B cell (primary cell): ENCODE measurements at regions not wholly inside any gene's neighbourhood (a gene's known extent, or its start where the extent isn't known, plus 50 kb on each side); places are given as distances from the start of the nearest gene placed in this dataset.

ENCODE experiments used
- ATAC-seq: fragments of 200-7000 bp; cut with Tn5 transposase; one replicate; pipeline ENCODE4 v1.10.0; 2021; ENCODE audit warnings: low read depth, mild to moderate bottlenecking, moderate number of reproducible peaks, moderate library complexity
- CTCF ChIA-PET: fragments of 350-600 bp; sonication (Branson Sonifier 250); formaldehyde crosslinking; loops from one replicate; lab custom pipeline; 2021; ENCODE audit warnings: antibody characterized with exemption, inconsistent platforms; lab: Charles Lee
- POLR2A ChIA-PET: fragments of 350-600 bp; sonication (Branson Sonifier 250); formaldehyde crosslinking; loops from one replicate; lab custom pipeline; 2021; ENCODE audit warnings: antibody characterized with exemption; lab: Charles Lee
- DNase-seq: peaks from one replicate; pipeline ENCODE4 v3.0.0; 2013
- H2AFZ ChIP-seq: 2 replicates; pipeline ENCODE4 v1.6.1; 2012; ENCODE audit warnings: mild to moderate bottlenecking, low read depth, low read length; ENCODE audit not compliant: insufficient read depth, poor library complexity, severe bottlenecking
- H3K27ac ChIP-seq, 2 donors: 1 replicate in 1 of 2; 2 replicates in 1 of 2; pipeline ENCODE4 v1.5.1; 2012 to 2013; ENCODE audit warnings: low read length in 2 of 2, mild to moderate bottlenecking in 2 of 2, moderate library complexity in 1 of 2
- H3K27me3 ChIP-seq, 4 experiments: fragments of 200-600 bp in 1 of 4; sonication (generic) in 1 of 4; replicated peaks in 1 of 4; 1 replicate in 2 of 4; 2 replicates in 2 of 4; pipeline versions ENCODE4 v1.6.1 to v1.7.0; 2013 to 2016; ENCODE audit warnings: low read length in 3 of 4, mild to moderate bottlenecking in 2 of 4, mixed read lengths in 1 of 4, moderate library complexity in 1 of 4; ENCODE audit not compliant: insufficient read depth in 4 of 4, control insufficient read depth in 3 of 4; ENCODE audit errors: control extremely low read depth in 1 of 4
- H3K36me3 ChIP-seq, 2 experiments: replicated peaks in 1 of 2; 1 replicate in 1 of 2; 2 replicates in 1 of 2; pipeline versions ENCODE4 v1.6.1 to v1.7.1; 2013; ENCODE audit warnings: low read length in 1 of 2; ENCODE audit not compliant: insufficient read depth in 2 of 2, control insufficient read depth in 1 of 2; ENCODE audit errors: control extremely low read depth in 1 of 2, extremely low read depth in 1 of 2
- H3K4me1 ChIP-seq, 2 donors: fragments of 200-600 bp in 1 of 2; sonication (generic) in 1 of 2; 1 replicate in 1 of 2; 2 replicates in 1 of 2; pipeline versions ENCODE4 v1.5.1 to v1.6.1; 2013 to 2017; ENCODE audit warnings: low read length in 2 of 2; ENCODE audit not compliant: control insufficient read depth in 2 of 2, insufficient read depth in 2 of 2
- H3K4me2 ChIP-seq: replicated peaks from 2 replicates; pipeline ENCODE3; 2012; ENCODE audit warnings: mild to moderate bottlenecking, low read depth, low read length; ENCODE audit not compliant: poor library complexity, severe bottlenecking
- H3K4me3 ChIP-seq, 5 experiments: fragments of 200-600 bp in 1 of 5; sonication (generic) in 1 of 5; 1 replicate in 3 of 5; 2 replicates in 2 of 5; pipeline versions ENCODE4 v1.5.1 to v1.7.0; 2011 to 2016; ENCODE audit warnings: low read length in 4 of 5, mild to moderate bottlenecking in 4 of 5, low read depth in 2 of 5, control low read depth in 1 of 5, moderate library complexity in 1 of 5; ENCODE audit not compliant: insufficient read depth in 1 of 5; ENCODE audit errors: control extremely low read depth in 1 of 5, extremely low read depth in 1 of 5
- H3K79me2 ChIP-seq: fragments of 200-600 bp; sonication (generic); one replicate; pipeline ENCODE4 v1.6.0; 2016; ENCODE audit warnings: low read length; ENCODE audit not compliant: control insufficient read depth, insufficient read depth
- H3K9ac ChIP-seq: fragments of 200-600 bp; sonication (generic); 2 replicates; pipeline ENCODE4 v1.6.1; 2017; ENCODE audit warnings: mild to moderate bottlenecking, low read length, moderate library complexity
- H3K9me3 ChIP-seq, 3 donors: one replicate each; pipeline versions ENCODE4 v1.6.1 to v1.7.1; 2013; ENCODE audit warnings: low read length in 2 of 3; ENCODE audit not compliant: control insufficient read depth in 2 of 3, insufficient read depth in 1 of 3; ENCODE audit errors: control extremely low read depth in 1 of 3
- H4K20me1 ChIP-seq: 2 replicates; pipeline ENCODE4 v1.6.0; 2012; ENCODE audit warnings: mild to moderate bottlenecking, low read length; ENCODE audit not compliant: insufficient read depth, control insufficient read depth, poor library complexity, severe bottlenecking
- H3K27ac Mint-ChIP-seq: one replicate; pipeline ENCODE4 v1.8.0; 2021; ENCODE audit warnings: mixed read lengths
- H3K27me3 Mint-ChIP-seq: one replicate; pipeline ENCODE4 v1.8.0; 2021; ENCODE audit warnings: mixed read lengths
- H3K4me1 Mint-ChIP-seq: one replicate; pipeline ENCODE4 v1.8.0; 2021; ENCODE audit warnings: mixed read lengths
- H3K4me3 Mint-ChIP-seq: one replicate; pipeline ENCODE4 v1.8.0; 2021; ENCODE audit warnings: mixed read lengths
- H3K9me3 Mint-ChIP-seq: one replicate; pipeline ENCODE4 v1.8.0; 2022; ENCODE audit warnings: mixed read lengths; ENCODE audit not compliant: insufficient read depth
- EZH2 ChIP-seq: IDR thresholded peaks from 2 replicates; pipeline ENCODE4 v1.6.1; 2012; ENCODE audit warnings: borderline replicate concordance, low read depth, mild to moderate bottlenecking, moderate library complexity, low read length; ENCODE audit not compliant: insufficient read depth, poor library complexity, severe bottlenecking
- WGBS: methylation state at CpG from one replicate; pipeline ENCODE4 v1.1.5; 2013; ENCODE audit warnings: missing lambda C conversion rate; ENCODE audit not compliant: insufficient coverage; 5-methylcytosine and 5-hydroxymethylcytosine counted together
- intact Hi-C: fragments of 100-400 bp; cut with micrococcal nuclease; formaldehyde crosslinking; loops from one replicate; pipeline ENCODE4 v1.10.0; 2022
- TF ChIP-seq, protein P1 (sequence below): fragments of 200-600 bp; IDR thresholded peaks from one replicate; pipeline ENCODE4 v1.8.0; 2022; ENCODE audit warnings: antibody characterized with exemption, mild to moderate bottlenecking

DNA sequence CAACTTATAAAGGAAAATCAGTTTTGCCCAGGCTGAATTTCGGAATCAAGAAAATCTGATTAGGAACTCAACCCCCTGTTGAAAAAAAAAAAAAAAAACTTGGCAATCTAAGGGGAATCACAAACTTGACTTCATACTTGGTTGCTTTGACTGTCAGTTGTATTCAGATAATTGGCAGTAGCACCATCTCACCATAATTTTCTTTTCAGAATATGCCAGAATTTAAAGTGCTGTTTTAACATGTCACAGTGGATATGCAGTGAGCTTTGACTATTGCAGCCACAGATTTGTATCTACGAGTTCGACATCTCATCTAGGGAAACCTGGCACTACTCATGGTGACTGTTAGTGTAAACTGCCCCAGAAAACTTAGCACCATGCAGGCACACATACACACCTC, 761.4 kb upstream of the KLHL29 start:
- POLR2A ChIA-PET = no interaction called here
- Mint-ChIP-seq H3K27me3 (no peaks in the 10 kb centered on the region), H3K4me1 (no peaks in the 10 kb centered on the region), H3K9me3 (no peaks in the 10 kb centered on the region), H3K4me3 (no peak overlapping the region), H3K27ac (no peak overlapping the region)
- no peak overlapping the region for H3K4me3 ChIP-seq
- no peaks in the 10 kb centered on the region for H3K79me2 ChIP-seq
- H3K36me3 ChIP-seq = no peaks in the 10 kb centered on the region
- H3K27me3 ChIP-seq = no peaks in the 10 kb centered on the region
- 100% methylated on average over 2 of the region's 3 CpGs for WGBS
- intact Hi-C loops = no loop called here
- no peak overlapping the region for H2AFZ ChIP-seq
- CTCF ChIA-PET = no interaction called here
- ATAC-seq (no peak), DNase-seq (no peak)
- H3K4me2 ChIP-seq = no peak overlapping the region
- TF ChIP-seq, protein P1, sequence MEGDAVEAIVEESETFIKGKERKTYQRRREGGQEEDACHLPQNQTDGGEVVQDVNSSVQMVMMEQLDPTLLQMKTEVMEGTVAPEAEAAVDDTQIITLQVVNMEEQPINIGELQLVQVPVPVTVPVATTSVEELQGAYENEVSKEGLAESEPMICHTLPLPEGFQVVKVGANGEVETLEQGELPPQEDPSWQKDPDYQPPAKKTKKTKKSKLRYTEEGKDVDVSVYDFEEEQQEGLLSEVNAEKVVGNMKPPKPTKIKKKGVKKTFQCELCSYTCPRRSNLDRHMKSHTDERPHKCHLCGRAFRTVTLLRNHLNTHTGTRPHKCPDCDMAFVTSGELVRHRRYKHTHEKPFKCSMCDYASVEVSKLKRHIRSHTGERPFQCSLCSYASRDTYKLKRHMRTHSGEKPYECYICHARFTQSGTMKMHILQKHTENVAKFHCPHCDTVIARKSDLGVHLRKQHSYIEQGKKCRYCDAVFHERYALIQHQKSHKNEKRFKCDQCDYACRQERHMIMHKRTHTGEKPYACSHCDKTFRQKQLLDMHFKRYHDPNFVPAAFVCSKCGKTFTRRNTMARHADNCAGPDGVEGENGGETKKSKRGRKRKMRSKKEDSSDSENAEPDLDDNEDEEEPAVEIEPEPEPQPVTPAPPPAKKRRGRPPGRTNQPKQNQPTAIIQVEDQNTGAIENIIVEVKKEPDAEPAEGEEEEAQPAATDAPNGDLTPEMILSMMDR = no peak
- no peak for TF ChIP-seq EZH2
- no peaks in the 10 kb centered on the region for H3K9me3 ChIP-seq
- no peaks in the 10 kb centered on the region for H4K20me1 ChIP-seq
- no peak overlapping the region for H3K9ac ChIP-seq
- no peak overlapping the region for H3K27ac ChIP-seq
- no peaks in the 10 kb centered on the region for H3K4me1 ChIP-seq

DNA sequence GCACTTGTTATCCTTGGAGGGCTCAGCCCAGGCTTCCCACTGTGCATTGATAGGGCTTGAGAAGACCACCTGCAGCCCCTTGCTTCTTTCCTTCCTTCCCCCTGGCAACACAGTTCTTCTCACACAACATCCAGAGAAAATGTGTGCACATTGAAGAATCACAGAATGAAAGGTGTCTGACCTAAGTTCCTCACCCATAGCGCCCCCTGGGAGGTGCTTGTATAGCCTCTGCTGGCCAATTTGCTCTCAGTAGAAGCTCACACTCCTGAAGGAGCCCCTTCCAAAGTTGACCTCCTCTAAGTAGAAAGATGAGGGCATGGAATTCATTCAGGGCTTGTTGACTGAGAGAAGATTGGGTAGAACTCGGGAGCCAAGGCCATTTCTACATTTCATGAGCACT, 758.4 kb upstream of the KLHL29 start:
- whole genome bisulfite sequencing = no CpG with 5 or more reads among the region's 2 CpGs

More for the DNA sequence above, 758.4 kb upstream of the KLHL29 start:
- intact Hi-C loops = no loop called here
- Histone ChIP-seq H3K4me1 (no peaks in the 10 kb centered on the region), H4K20me1 (no peaks in the 10 kb centered on the region), H3K9ac (no peak overlapping the region), H3K9me3 (no peaks in the 10 kb centered on the region), H3K36me3 (no peaks in the 10 kb centered on the region), H3K27me3 (no peaks in the 10 kb centered on the region), H3K27ac (no peak overlapping the region), H3K4me3 (no peak overlapping the region), H3K79me2 (no peaks in the 10 kb centered on the region), H3K4me2 (no peak overlapping the region), H2AFZ (no peak overlapping the region)
- CTCF ChIA-PET = no interaction called here
- DNase-seq = no peak
- no peak overlapping the region for H3K4me3 Mint-ChIP-seq
- ATAC-seq = no peak
- H3K9me3 Mint-ChIP-seq = no peaks in the 10 kb centered on the region
- no peak overlapping the region for H3K27ac Mint-ChIP-seq
- H3K27me3 Mint-ChIP-seq = no peaks in the 10 kb centered on the region
- POLR2A ChIA-PET = no interaction called here
- TF ChIP-seq, protein P1 = no peak
- no peak for TF ChIP-seq EZH2
- no peaks in the 10 kb centered on the region for H3K4me1 Mint-ChIP-seq
